Uterus (tissue), 3 donors: ENCODE measurements at regions not wholly inside any gene's neighbourhood (a gene's known extent, or its start where the extent isn't known, plus 50 kb on each side); places are given as distances from the start of the nearest gene placed in this dataset.
A peak's percentile ranks its signal among the peaks of the same experiment; 100 is the strongest.

ENCODE experiments used
- DNase-seq, 2 donors: peaks; one replicate each; pipeline ENCODE4 v3.0.0-alpha.2; 2019 to 2020
- H3K27ac ChIP-seq, 2 donors: fragments of 200-600 bp; sonication (generic); 1 replicate in 1 of 2; 2 replicates in 1 of 2; pipeline ENCODE4 v1.5.1; 2016 to 2018
- H3K27me3 ChIP-seq, 2 donors: fragments of 200-600 bp; sonication (generic); one replicate each; pipeline ENCODE4 v1.5.1; 2018 to 2019; ENCODE audit warnings: control low read depth in 1 of 2
- H3K36me3 ChIP-seq, 2 donors: fragments of 200-600 bp; sonication (generic); one replicate each; pipeline ENCODE4 v1.5.1; 2019; ENCODE audit warnings: control low read depth in 1 of 2
- H3K4me1 ChIP-seq, 2 donors: fragments of 200-600 bp; sonication (generic); one replicate each; pipeline ENCODE4 v1.5.1; 2018 to 2019; ENCODE audit warnings: control low read depth in 1 of 2
- H3K4me3 ChIP-seq, 2 donors: fragments of 200-600 bp; sonication (generic); 1 replicate in 1 of 2; 2 replicates in 1 of 2; pipeline ENCODE4 v1.5.1; 2018 to 2019; ENCODE audit warnings: mild to moderate bottlenecking in 1 of 2
- H3K9me3 ChIP-seq, 2 donors: fragments of 200-600 bp; sonication (generic); one replicate each; pipeline ENCODE4 v1.5.1; 2019; ENCODE audit warnings: control low read depth in 1 of 2
- POLR2A ChIP-seq, 2 donors: fragments of 450-650 bp; IDR thresholded peaks; one replicate each; pipeline ENCODE4 v1.6.1; 2016; ENCODE audit warnings: antibody characterized with exemption in 2 of 2, mild to moderate bottlenecking in 1 of 2, moderate library complexity in 1 of 2
- intact Hi-C: fragments of 100-400 bp; cut with DNase I; formaldehyde crosslinking; loops from one replicate; pipeline ENCODE4 v1.15.1; 2023; ENCODE audit warnings: low total_unique reads
- TF ChIP-seq, protein P1 (sequence below), 4 experiments: fragments of 200-600 bp in 2 of 4; fragments of 450-650 bp in 2 of 4; sonication (generic) in 2 of 4; IDR thresholded peaks; one replicate each; pipeline ENCODE4 v1.5.1; 2016 to 2019; ENCODE audit warnings: antibody characterized with exemption in 4 of 4, mild to moderate bottlenecking in 2 of 4, moderate library complexity in 1 of 4
- donor health status: DM: yes; HTN: yes; CAD: no.

DNA sequence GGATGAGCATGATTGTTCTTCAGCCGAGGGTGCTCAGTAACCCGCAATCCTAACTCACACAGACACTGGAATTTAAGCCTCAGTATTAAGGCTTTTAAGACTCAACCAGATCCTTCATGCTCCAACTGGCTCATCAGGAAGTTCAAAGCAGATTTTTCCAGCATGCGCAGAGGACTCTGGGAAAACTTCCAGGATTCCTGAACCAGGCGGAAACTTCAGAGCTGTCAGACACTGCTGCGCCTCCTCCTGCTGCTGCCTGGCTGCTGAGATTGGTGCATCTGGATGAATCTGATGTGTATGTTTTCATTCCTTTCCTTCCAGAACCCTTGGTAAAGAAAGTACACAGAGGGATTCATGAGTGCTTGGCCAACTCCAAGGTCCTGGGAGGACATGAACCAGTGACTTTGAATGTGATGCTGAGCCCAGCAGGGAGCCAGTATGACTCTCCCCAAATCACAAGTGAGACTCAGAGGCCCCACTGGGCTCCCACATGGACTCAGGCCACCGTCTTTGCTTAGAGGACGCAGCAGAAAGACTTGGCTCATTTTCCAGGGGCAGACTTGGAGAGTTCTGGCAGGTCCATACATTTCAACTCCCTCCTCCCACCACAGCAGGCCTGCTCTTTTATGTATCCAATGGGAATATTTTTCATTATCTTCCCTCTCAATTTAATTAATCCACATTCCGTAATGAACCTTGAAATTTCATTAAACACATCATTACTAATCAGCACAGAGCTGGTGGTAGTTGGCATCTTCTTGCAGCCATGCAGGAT lies 143.5 kb upstream of the HDAC4 start:
- intact Hi-C loops = no loop called here
- TF ChIP-seq, protein P1, sequence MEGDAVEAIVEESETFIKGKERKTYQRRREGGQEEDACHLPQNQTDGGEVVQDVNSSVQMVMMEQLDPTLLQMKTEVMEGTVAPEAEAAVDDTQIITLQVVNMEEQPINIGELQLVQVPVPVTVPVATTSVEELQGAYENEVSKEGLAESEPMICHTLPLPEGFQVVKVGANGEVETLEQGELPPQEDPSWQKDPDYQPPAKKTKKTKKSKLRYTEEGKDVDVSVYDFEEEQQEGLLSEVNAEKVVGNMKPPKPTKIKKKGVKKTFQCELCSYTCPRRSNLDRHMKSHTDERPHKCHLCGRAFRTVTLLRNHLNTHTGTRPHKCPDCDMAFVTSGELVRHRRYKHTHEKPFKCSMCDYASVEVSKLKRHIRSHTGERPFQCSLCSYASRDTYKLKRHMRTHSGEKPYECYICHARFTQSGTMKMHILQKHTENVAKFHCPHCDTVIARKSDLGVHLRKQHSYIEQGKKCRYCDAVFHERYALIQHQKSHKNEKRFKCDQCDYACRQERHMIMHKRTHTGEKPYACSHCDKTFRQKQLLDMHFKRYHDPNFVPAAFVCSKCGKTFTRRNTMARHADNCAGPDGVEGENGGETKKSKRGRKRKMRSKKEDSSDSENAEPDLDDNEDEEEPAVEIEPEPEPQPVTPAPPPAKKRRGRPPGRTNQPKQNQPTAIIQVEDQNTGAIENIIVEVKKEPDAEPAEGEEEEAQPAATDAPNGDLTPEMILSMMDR (IDR thresholded peaks at IDR 0.05) = no peak
- TF ChIP-seq POLR2A (IDR thresholded peaks at IDR 0.05) = no peak
- Histone ChIP-seq H3K36me3 (no peaks in the 10 kb centered on the region), H3K4me1 (no peaks in the 10 kb centered on the region), H3K9me3 (no peaks in the 10 kb centered on the region), H3K27ac (peak overlapping the region in 1 of 2 donors; percentile 50), H3K4me3 (no peak overlapping the region), H3K27me3 (no peaks in the 10 kb centered on the region)
- DNase-seq = peak; percentile 55 to 64

DNA sequence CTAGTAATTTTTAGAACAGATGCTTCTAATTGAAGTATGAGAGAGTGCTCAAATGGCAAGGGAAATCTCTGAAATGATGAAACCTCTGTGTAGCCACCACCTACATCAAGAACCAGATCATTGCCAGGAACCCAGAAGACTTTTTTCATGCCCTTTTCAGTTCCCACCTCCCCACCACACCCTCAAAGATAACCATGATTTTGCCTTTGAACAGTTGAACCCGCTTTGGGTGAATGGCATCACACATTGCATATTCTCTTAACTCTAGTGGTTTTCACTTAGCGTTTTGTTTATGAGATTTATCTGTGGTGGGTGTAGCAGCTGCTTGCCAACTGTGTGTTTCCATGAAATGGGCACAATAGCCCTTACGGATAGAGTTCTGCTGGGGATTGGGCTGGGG lies 142.9 kb upstream of the HDAC4 start:
- H3K9me3 ChIP-seq = no peaks in the 10 kb centered on the region
- no peaks in the 10 kb centered on the region for H3K4me1 ChIP-seq
- intact Hi-C loops = no loop called here
- peak overlapping the region in 1 of 2 donors; percentile 50 for H3K27ac ChIP-seq
- no peak for TF ChIP-seq POLR2A (IDR thresholded peaks at IDR 0.05)
- TF ChIP-seq, protein P1 (IDR thresholded peaks at IDR 0.05) = no peak
- no peaks in the 10 kb centered on the region for H3K27me3 ChIP-seq
- DNase-seq = no peak
- H3K36me3 ChIP-seq = no peaks in the 10 kb centered on the region
- H3K4me3 ChIP-seq = no peak overlapping the region

DNA sequence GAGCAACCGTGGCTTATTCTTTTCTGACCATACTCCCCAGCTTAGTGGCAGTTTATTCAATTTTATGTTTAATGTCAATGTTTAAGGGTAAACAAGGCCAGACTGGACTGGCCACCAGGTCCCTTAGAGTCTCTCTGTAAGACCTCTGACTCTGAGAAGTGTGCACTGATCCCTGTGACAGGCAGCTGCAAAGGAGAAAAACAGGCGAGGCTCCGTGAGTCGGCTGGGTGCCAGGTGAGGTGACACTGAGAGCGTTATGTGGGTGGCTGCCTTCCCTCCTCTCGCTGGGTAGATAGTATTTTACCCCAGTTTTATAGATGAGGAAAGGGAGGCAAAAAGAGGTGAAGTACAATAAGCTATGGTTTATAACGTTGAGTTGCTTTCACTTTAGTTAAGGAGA lies 139.4 kb upstream of the HDAC4 start:
- Histone ChIP-seq H3K4me1 (no peaks in the 10 kb centered on the region), H3K27ac (no peak overlapping the region), H3K9me3 (no peaks in the 10 kb centered on the region), H3K4me3 (no peak overlapping the region), H3K36me3 (no peaks in the 10 kb centered on the region), H3K27me3 (no peaks in the 10 kb centered on the region)
- no peak for TF ChIP-seq POLR2A (IDR thresholded peaks at IDR 0.05)
- TF ChIP-seq, protein P1 (IDR thresholded peaks at IDR 0.05) = no peak
- intact Hi-C loops = no loop called here
- no peak for DNase-seq

DNA sequence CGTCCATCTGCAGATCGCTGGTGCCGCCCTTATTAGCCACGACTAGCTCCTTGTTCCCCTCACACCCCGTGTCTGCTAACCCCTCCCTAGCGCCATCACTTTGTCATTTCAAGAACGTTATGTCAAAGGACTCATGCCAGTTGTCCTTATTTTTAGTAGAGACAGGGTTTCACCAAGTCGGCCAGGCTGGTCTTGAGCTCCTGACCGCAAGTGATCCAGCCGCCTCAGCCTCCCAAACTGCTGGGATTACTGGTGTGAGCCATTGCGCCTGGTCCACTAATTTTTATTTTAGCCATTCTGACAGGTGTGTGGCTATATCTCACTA lies 138.9 kb upstream of the HDAC4 start:
- no peak for TF ChIP-seq POLR2A (IDR thresholded peaks at IDR 0.05)
- TF ChIP-seq, protein P1 (IDR thresholded peaks at IDR 0.05) = no peak
- intact Hi-C loops = no loop called here
- no peak overlapping the region for H3K4me3 ChIP-seq

DNA sequence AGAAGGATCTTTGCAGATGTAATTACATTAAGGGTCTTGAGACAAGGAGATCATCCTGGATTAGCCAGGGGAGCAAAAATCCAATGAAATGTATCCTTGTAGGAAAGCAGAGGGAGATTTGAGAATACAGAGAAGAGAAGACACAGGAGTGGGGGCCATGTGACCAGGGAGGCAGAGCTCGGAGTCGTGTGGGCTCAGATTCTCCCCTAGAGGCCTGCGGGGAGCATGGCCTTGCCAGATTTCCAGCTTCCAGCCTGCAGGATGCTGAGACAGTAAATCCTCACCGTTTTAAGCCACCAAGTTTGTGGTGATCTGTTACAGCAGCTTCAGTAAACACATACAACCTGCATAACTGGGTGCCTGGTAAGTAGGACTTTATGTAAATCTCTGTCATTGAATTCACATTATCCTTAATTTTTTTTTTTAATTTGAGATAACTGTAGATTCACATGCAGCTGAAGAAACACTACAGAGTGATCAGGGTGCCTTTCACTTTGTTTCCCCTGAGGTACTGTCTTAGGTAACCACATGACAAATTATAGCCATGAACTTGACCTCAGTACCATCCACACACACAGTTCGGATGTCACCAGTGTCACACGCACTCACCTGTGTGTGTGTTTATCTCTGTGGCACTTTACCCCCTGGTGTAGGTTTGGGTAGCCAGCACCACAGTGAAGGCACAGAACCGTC lies 138.4 kb upstream of the HDAC4 start:
- no peak for DNase-seq
- Histone ChIP-seq H3K27me3 (no peaks in the 10 kb centered on the region), H3K4me3 (no peak overlapping the region), H3K4me1 (no peaks in the 10 kb centered on the region), H3K36me3 (no peaks in the 10 kb centered on the region), H3K27ac (no peak overlapping the region), H3K9me3 (no peaks in the 10 kb centered on the region)
- intact Hi-C loops = no loop called here
- TF ChIP-seq, protein P1 (IDR thresholded peaks at IDR 0.05) = no peak
- TF ChIP-seq POLR2A (IDR thresholded peaks at IDR 0.05) = no peak

More for the DNA sequence above, 138.9 kb upstream of the HDAC4 start:
- DNase-seq = no peak
- H3K27ac ChIP-seq = no peak overlapping the region
- H3K27me3 ChIP-seq = no peaks in the 10 kb centered on the region
- H3K36me3 ChIP-seq = no peaks in the 10 kb centered on the region
- H3K4me1 ChIP-seq = no peaks in the 10 kb centered on the region
- H3K9me3 ChIP-seq = no peaks in the 10 kb centered on the region
